Thyroid gland (tissue), 4 donors: ENCODE measurements at regions not wholly inside any gene's neighbourhood (a gene's known extent, or its start where the extent isn't known, plus 50 kb on each side); places are given as distances from the start of the nearest gene placed in this dataset.

Experiments used
- DNase-seq, 2 donors: peaks; one replicate each; pipeline ENCODE4 v3.0.0-alpha.2; 2019
- H3K27ac ChIP-seq, 3 donors: fragments of 200-600 bp; sonication (generic); 1 replicate in 2 of 3; 2 replicates in 1 of 3; pipeline ENCODE4 v1.5.1; 2016 to 2019; ENCODE audit warnings: mild to moderate bottlenecking in 1 of 3, moderate library complexity in 1 of 3
- H3K27me3 ChIP-seq: fragments of 200-600 bp; sonication (generic); one replicate; pipeline ENCODE4 v1.5.1; 2019
- H3K36me3 ChIP-seq, 2 donors: fragments of 200-600 bp; sonication (generic); one replicate each; pipeline ENCODE4 v1.5.1; 2016 to 2019
- H3K4me1 ChIP-seq, 2 donors: fragments of 200-600 bp; sonication (generic); one replicate each; pipeline ENCODE4 v1.5.1; 2017 to 2019
- H3K4me3 ChIP-seq, 3 donors: fragments of 200-600 bp; sonication (generic); replicated peaks in 1 of 3; 1 replicate in 2 of 3; 2 replicates in 1 of 3; pipeline ENCODE4 v1.5.1; 2016; ENCODE audit warnings: mild to moderate bottlenecking in 1 of 3
- H3K9me3 ChIP-seq: fragments of 200-600 bp; sonication (generic); one replicate; pipeline ENCODE4 v1.5.1; 2017
- CTCF ChIP-seq, 6 experiments: fragments of 200-600 bp in 3 of 6; fragments of 450-650 bp in 3 of 6; sonication (generic) in 3 of 6; IDR thresholded peaks; one replicate each; pipeline ENCODE4 v1.5.1; 2016 to 2019; ENCODE audit warnings: antibody characterized with exemption in 6 of 6, mild to moderate bottlenecking in 2 of 6, inconsistent platforms in 1 of 6, moderate library complexity in 1 of 6
- POLR2A ChIP-seq, 2 donors: fragments of 450-650 bp; IDR thresholded peaks; one replicate each; pipeline ENCODE4 v1.6.1; 2017; ENCODE audit warnings: antibody characterized with exemption in 2 of 2, mild to moderate bottlenecking in 2 of 2, moderate library complexity in 1 of 2
- WGBS, 2 donors: methylation state at CpG; one replicate each; pipeline ENCODE4 v1.1.5; 2017; 5-methylcytosine and 5-hydroxymethylcytosine counted together
- intact Hi-C: fragments of 100-400 bp; cut with DNase I; formaldehyde crosslinking; loops from one replicate; pipeline ENCODE4 v1.15.1; 2023

GRCh38 chr18:2100694-2101213 lies 470.6 kb downstream of the METTL4 start:
- Histone ChIP-seq H3K9me3 (no peaks in the 10 kb centered on the region), H3K4me1 (no peaks in the 10 kb centered on the region), H3K27me3 (no peaks in the 10 kb centered on the region), H3K27ac (no peak overlapping the region), H3K4me3 (no peak overlapping the region), H3K36me3 (no peaks in the 10 kb centered on the region)
- TF ChIP-seq CTCF (IDR thresholded peaks at IDR 0.05) (no peak), POLR2A (IDR thresholded peaks at IDR 0.05) (no peak)
- intact Hi-C loops = no loop called here
- no peak for DNase-seq
- 50 to 71% methylated on average over 1 of the region's 1 CpG for WGBS, 2 donors

GRCh38 chr18:2102022-2102421 lies 469.3 kb downstream of the METTL4 start:
- DNase-seq = no peak
- no peaks in the 10 kb centered on the region for H3K9me3 ChIP-seq
- TF ChIP-seq CTCF (IDR thresholded peaks at IDR 0.05) (no peak), POLR2A (IDR thresholded peaks at IDR 0.05) (no peak)
- no peaks in the 10 kb centered on the region for H3K4me1 ChIP-seq
- intact Hi-C loops = no loop called here
- no peak overlapping the region for H3K4me3 ChIP-seq
- H3K36me3 ChIP-seq = no peaks in the 10 kb centered on the region
- H3K27ac ChIP-seq = no peak overlapping the region
- no peaks in the 10 kb centered on the region for H3K27me3 ChIP-seq

- DNase-seq = no peak
- H3K9me3 ChIP-seq = no peaks in the 10 kb centered on the region
- TF ChIP-seq POLR2A (IDR thresholded peaks at IDR 0.05) (no peak), CTCF (IDR thresholded peaks at IDR 0.05) (no peak)
- WGBS, 2 donors = 85 to 87% methylated on average over 2 of the region's 2 CpGs
- intact Hi-C loops = no loop called here
- no peaks in the 10 kb centered on the region for H3K4me1 ChIP-seq
- no peak overlapping the region for H3K4me3 ChIP-seq
- H3K36me3 ChIP-seq = no peaks in the 10 kb centered on the region
- no peak overlapping the region for H3K27ac ChIP-seq
- no peaks in the 10 kb centered on the region for H3K27me3 ChIP-seq
These were observed 468.0 kb downstream of the METTL4 start for GRCh38 chr18:2103299-2103698.

GRCh38 chr18:2104620-2105462 lies 466.5 kb downstream of the METTL4 start:
- no peak overlapping the region for H3K27ac ChIP-seq
- TF ChIP-seq CTCF (IDR thresholded peaks at IDR 0.05) = peak in 4 of 6 experiments; percentile 14 to 42 (median 23)
- no peak for TF ChIP-seq POLR2A (IDR thresholded peaks at IDR 0.05)
- DNase-seq = peak; percentile 6 to 12
- H3K27me3 ChIP-seq = no peaks in the 10 kb centered on the region
- intact Hi-C loops = no loop called here
- H3K36me3 ChIP-seq = no peaks in the 10 kb centered on the region
- H3K4me1 ChIP-seq = no peaks in the 10 kb centered on the region
- no peaks in the 10 kb centered on the region for H3K9me3 ChIP-seq
- H3K4me3 ChIP-seq = no peak overlapping the region
- WGBS, 2 donors = 39 to 40% methylated on average over 16 of the region's 16 CpGs

GRCh38 chr18:2108591-2108990 lies 462.7 kb downstream of the METTL4 start:
- WGBS, 2 donors = 75 to 78% methylated on average over 6 of the region's 6 CpGs
- intact Hi-C loops = no loop called here
- no peaks in the 10 kb centered on the region for H3K27me3 ChIP-seq
- no peak overlapping the region for H3K27ac ChIP-seq
- no peak for TF ChIP-seq CTCF (IDR thresholded peaks at IDR 0.05)
- no peak for TF ChIP-seq POLR2A (IDR thresholded peaks at IDR 0.05)
- no peaks in the 10 kb centered on the region for H3K9me3 ChIP-seq
- H3K36me3 ChIP-seq = no peaks in the 10 kb centered on the region
- H3K4me3 ChIP-seq = no peak overlapping the region
- no peak for DNase-seq
- no peaks in the 10 kb centered on the region for H3K4me1 ChIP-seq
